RWPE2 (cell line): ENCODE measurements at regions not wholly inside any gene's neighbourhood (a gene's known extent, or its start where the extent isn't known, plus 50 kb on each side); places are given as distances from the start of the nearest gene placed in this dataset.
"Not testable (repeated sequence)": the region's sequence is repeated elsewhere in the genome, so short reads cannot be mapped to it uniquely, and the experiment has no call there.

Experiments used
- ATAC-seq: fragments of 200-7000 bp; cut with Tn5 transposase; 3 replicates; pipeline ENCODE4 v1.9.1; 2021; ENCODE audit warnings: low read depth
- DNase-seq: peaks from one replicate; pipeline ENCODE4 v3.0.0-alpha.2; 2020; ENCODE audit warnings: low spot score
- H3K27ac ChIP-seq: fragments of 450-650 bp; 2 replicates; pipeline ENCODE4 v1.5.1; 2017; ENCODE audit warnings: mild to moderate bottlenecking; ENCODE audit not compliant: poor library complexity, severe bottlenecking
- H3K27me3 ChIP-seq: fragments of 250-450 bp; sonication (Bioruptor Pico); 2 replicates; pipeline ENCODE4 v1.5.1; 2021; ENCODE audit warnings: mild to moderate bottlenecking, moderate library complexity; ENCODE audit not compliant: insufficient read depth, poor library complexity, severe bottlenecking
- H3K36me3 ChIP-seq: fragments of 250-450 bp; sonication (Bioruptor Pico); 2 replicates; pipeline ENCODE4 v1.5.1; 2020; ENCODE audit warnings: low read depth, mild to moderate bottlenecking, moderate library complexity
- H3K4me1 ChIP-seq: fragments of 250-450 bp; sonication (Bioruptor Pico); 2 replicates; pipeline ENCODE4 v1.5.1; 2021; ENCODE audit warnings: mild to moderate bottlenecking, moderate library complexity; ENCODE audit not compliant: insufficient read depth, poor library complexity, severe bottlenecking
- H3K4me3 ChIP-seq: fragments of 250-450 bp; sonication (Bioruptor Pico); 2 replicates; pipeline ENCODE4 v1.5.1; 2021; ENCODE audit warnings: mild to moderate bottlenecking, moderate library complexity; ENCODE audit not compliant: severe bottlenecking
- H3K9me3 ChIP-seq: fragments of 250-450 bp; sonication (Bioruptor Pico); 2 replicates; pipeline ENCODE4 v1.5.1; 2021; ENCODE audit warnings: mild to moderate bottlenecking, moderate library complexity; ENCODE audit not compliant: severe bottlenecking
- CTCF ChIP-seq: fragments of 450-650 bp; IDR thresholded peaks from one replicate; pipeline ENCODE4 v1.5.1; 2017; ENCODE audit warnings: mild to moderate bottlenecking, moderate library complexity; ENCODE audit not compliant: poor library complexity, severe bottlenecking

- no peak overlapping the region for H3K4me3 ChIP-seq
- TF ChIP-seq CTCF, result no peak
- H3K36me3 ChIP-seq, result no peaks in the 10 kb centered on the region
- H3K27me3 ChIP-seq, result no peaks in the 10 kb centered on the region
- ATAC-seq (no peak), DNase-seq (no peak)
- H3K27ac ChIP-seq, result no peak overlapping the region
- peaks cover 2% of the 10 kb centered on the region for H3K9me3 ChIP-seq
- H3K4me1 ChIP-seq, result no peaks in the 10 kb centered on the region
These were observed 405.9 kb upstream of the GRM7 start for GRCh38 chr3:6455031-6455430.

DNA sequence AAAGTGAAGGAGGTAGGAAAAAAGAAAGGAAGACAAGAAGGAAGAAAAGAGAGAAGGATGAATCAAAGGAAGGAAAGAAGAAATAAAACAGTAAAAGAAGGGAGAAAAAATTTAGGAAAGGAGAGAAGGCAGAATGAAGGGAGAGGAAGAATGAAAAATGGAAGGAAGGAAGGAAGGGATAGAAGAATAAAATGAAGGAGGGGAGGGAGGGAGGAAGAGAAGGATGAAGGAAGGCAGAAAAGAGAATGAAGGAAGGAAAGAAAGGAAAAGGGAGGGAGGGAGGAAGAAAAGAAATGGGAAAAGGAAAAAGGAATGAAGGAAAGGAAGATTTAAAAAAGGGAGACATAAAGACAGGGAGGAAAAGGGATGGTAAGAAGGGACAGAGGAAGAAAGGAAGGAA is 393.7 kb upstream of the GRM7 start:
- H3K27me3 ChIP-seq, result no peaks in the 10 kb centered on the region
- H3K4me1 ChIP-seq, result no peaks in the 10 kb centered on the region
- H3K9me3 ChIP-seq, result no peaks in the 10 kb centered on the region
- TF ChIP-seq CTCF, result no peak
- no peak overlapping the region for H3K4me3 ChIP-seq
- no peaks in the 10 kb centered on the region for H3K36me3 ChIP-seq
- ATAC-seq, result no peak
- H3K27ac ChIP-seq, result no peak overlapping the region
- DNase-seq, result no peak

DNA sequence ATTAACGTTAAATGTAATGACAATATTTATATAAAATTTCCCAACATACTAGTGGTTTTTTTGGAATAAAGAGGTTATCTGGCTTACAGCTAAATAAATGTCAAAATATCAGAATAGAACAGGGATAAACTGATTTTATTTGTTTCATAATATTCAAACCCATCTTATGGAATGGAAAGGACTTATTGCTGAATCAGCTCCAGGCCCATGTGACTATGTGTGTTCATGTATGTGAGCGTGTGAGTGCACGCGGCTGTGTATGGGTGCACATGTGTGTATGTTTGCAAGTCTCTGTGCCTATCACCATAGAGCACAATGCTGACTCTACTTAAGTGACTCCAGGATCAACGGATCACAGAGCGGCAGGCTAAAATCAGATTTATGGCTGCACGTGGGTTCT is 392.3 kb upstream of the GRM7 start:
- Histone ChIP-seq H3K27me3 (no peaks in the 10 kb centered on the region), H3K9me3 (peaks cover 3% of the 10 kb centered on the region), H3K27ac (no peak overlapping the region), H3K4me1 (no peaks in the 10 kb centered on the region), H3K4me3 (no peak overlapping the region), H3K36me3 (no peaks in the 10 kb centered on the region)
- no peak for TF ChIP-seq CTCF
- ATAC-seq, result no peak
- DNase-seq, result no peak

GRCh38 chr3:6471744-6472143 is 389.2 kb upstream of the GRM7 start:
- Histone ChIP-seq H3K9me3 (peaks cover 3% of the 10 kb centered on the region), H3K27me3 (no peaks in the 10 kb centered on the region), H3K4me3 (no peak overlapping the region), H3K36me3 (no peaks in the 10 kb centered on the region), H3K27ac (no peak overlapping the region), H3K4me1 (no peaks in the 10 kb centered on the region)
- DNase-seq, result no peak
- no peak for TF ChIP-seq CTCF
- ATAC-seq, result no peak

- H3K9me3 ChIP-seq, H3K4me1 ChIP-seq, H3K27ac ChIP-seq, DNase-seq, H3K36me3 ChIP-seq, ATAC-seq, H3K27me3 ChIP-seq, H3K4me3 ChIP-seq: not testable (repeated sequence)
These were observed 370.2 kb upstream of the GRM7 start for GRCh38 chr3:6490487-6491327.
